ENCODE measurements at regions not wholly inside any gene's neighbourhood (a gene's known extent, or its start where the extent isn't known, plus 50 kb on each side); places are given as distances from the start of the nearest gene placed in this dataset.

DNA sequence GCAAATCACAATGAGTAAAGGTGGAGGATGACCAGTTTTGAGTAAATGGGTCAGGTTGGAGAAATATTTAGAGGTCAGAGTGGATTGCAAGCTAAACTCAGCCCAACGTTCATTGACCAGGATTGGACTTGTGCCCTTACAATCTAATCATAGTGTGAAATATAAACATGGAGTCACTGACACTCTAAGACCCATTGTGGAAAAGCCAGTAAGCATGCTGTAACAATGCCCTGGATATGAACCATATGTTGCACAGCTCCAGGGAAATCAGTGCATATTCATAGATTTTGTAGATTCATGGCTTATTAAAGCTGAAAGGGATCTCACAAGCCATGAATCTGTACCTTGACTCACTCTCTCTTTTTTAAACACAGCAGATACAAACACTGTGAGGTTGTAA lies 660.2 kb upstream of the LMCD1 start:
- H3K27me3 ChIP-seq (ENCODE audit: control insufficient read depth, insufficient read depth, low read length), result no peaks in the 10 kb centered on the region
- H3K4me1 ChIP-seq (ENCODE audit: control insufficient read depth, insufficient read depth, low read length), result no peaks in the 10 kb centered on the region
- ATAC-seq, result no peak
- H3K4me3 ChIP-seq (ENCODE audit: low read depth in 2 of 2, low read length in 2 of 2), result no peak overlapping the region
- intact Hi-C loops (cut with micrococcal nuclease; ENCODE audit: unreplicated experiment) (no loop called here), in situ Hi-C loops (cut with HindIII; ENCODE audit: low pct_unique_long_range_greater_than_20kb, low sequenced_read_pairs) (no loop called here)
- ChIA-PET CTCF (no interaction called here), POLR2A (no interaction called here)
- H3K9me3 ChIP-seq (ENCODE audit: control insufficient read depth, insufficient read depth, low read depth, low read length), result no peaks in the 10 kb centered on the region
- no peaks in the 10 kb centered on the region for H3K36me3 ChIP-seq (ENCODE audit: control insufficient read depth, insufficient read depth, low read length)
- no peak for DNase-seq (ENCODE audit: low read depth, low spot score)
- TF ChIP-seq POLR2AphosphoS5 (IDR thresholded peaks at IDR 0.05; ENCODE audit: low read depth, low read length) (no peak), SIN3A (IDR thresholded peaks at IDR 0.05; ENCODE audit: borderline replicate concordance, insufficient read depth, low read depth, low read length) (no peak), TCF7L2 (IDR thresholded peaks at IDR 0.05; ENCODE audit: low read depth, low read length) (no peak)
- TF ChIP-seq, protein P1, sequence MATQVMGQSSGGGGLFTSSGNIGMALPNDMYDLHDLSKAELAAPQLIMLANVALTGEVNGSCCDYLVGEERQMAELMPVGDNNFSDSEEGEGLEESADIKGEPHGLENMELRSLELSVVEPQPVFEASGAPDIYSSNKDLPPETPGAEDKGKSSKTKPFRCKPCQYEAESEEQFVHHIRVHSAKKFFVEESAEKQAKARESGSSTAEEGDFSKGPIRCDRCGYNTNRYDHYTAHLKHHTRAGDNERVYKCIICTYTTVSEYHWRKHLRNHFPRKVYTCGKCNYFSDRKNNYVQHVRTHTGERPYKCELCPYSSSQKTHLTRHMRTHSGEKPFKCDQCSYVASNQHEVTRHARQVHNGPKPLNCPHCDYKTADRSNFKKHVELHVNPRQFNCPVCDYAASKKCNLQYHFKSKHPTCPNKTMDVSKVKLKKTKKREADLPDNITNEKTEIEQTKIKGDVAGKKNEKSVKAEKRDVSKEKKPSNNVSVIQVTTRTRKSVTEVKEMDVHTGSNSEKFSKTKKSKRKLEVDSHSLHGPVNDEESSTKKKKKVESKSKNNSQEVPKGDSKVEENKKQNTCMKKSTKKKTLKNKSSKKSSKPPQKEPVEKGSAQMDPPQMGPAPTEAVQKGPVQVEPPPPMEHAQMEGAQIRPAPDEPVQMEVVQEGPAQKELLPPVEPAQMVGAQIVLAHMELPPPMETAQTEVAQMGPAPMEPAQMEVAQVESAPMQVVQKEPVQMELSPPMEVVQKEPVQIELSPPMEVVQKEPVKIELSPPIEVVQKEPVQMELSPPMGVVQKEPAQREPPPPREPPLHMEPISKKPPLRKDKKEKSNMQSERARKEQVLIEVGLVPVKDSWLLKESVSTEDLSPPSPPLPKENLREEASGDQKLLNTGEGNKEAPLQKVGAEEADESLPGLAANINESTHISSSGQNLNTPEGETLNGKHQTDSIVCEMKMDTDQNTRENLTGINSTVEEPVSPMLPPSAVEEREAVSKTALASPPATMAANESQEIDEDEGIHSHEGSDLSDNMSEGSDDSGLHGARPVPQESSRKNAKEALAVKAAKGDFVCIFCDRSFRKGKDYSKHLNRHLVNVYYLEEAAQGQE (IDR thresholded peaks at IDR 0.05; ENCODE audit: insufficient read depth in 1 of 2, low read depth in 2 of 2, low read length in 1 of 2), result no peak
- TF ChIP-seq, protein P2, sequence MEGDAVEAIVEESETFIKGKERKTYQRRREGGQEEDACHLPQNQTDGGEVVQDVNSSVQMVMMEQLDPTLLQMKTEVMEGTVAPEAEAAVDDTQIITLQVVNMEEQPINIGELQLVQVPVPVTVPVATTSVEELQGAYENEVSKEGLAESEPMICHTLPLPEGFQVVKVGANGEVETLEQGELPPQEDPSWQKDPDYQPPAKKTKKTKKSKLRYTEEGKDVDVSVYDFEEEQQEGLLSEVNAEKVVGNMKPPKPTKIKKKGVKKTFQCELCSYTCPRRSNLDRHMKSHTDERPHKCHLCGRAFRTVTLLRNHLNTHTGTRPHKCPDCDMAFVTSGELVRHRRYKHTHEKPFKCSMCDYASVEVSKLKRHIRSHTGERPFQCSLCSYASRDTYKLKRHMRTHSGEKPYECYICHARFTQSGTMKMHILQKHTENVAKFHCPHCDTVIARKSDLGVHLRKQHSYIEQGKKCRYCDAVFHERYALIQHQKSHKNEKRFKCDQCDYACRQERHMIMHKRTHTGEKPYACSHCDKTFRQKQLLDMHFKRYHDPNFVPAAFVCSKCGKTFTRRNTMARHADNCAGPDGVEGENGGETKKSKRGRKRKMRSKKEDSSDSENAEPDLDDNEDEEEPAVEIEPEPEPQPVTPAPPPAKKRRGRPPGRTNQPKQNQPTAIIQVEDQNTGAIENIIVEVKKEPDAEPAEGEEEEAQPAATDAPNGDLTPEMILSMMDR (IDR thresholded peaks at IDR 0.05), result no peak
- H3K27ac ChIP-seq (ENCODE audit: low read length), result no peak overlapping the region
- BruUV-seq (replicated peaks), result no TSS peak

DNA sequence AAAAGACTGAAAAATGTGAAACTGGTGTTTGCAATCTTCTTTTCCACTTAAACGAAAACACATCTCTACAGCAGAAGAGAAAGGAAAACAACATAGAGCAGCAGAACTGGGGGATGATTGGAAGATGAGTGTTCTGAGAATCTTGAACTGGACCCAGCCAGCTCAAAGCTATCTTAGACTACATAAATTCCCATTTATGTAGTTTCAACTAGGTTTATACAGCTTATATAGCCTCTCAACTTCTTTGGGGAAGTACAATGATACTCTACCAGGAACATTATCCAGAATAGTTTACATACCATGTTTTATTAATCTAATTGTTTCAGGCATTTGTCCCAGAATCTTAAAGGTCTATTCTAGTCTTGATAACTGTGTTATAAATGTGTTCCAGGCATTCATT lies 658.2 kb upstream of the LMCD1 start:
- POLR2A ChIA-PET, result no interaction called here
- DNase-seq (ENCODE audit: low read depth, low spot score) (no peak), ATAC-seq (no peak)
- in situ Hi-C loops (cut with HindIII; ENCODE audit: low pct_unique_long_range_greater_than_20kb, low sequenced_read_pairs) (no loop called here), intact Hi-C loops (cut with micrococcal nuclease; ENCODE audit: unreplicated experiment) (no loop called here)
- no peaks in the 10 kb centered on the region for H3K36me3 ChIP-seq (ENCODE audit: control insufficient read depth, insufficient read depth, low read length)
- H3K4me3 ChIP-seq (ENCODE audit: low read depth in 2 of 2, low read length in 2 of 2), result no peak overlapping the region
- BruUV-seq (replicated peaks), result no TSS peak
- no peaks in the 10 kb centered on the region for H3K4me1 ChIP-seq (ENCODE audit: control insufficient read depth, insufficient read depth, low read length)
- CTCF ChIA-PET, result no interaction called here
- H3K9me3 ChIP-seq (ENCODE audit: control insufficient read depth, insufficient read depth, low read depth, low read length), result no peaks in the 10 kb centered on the region
- TF ChIP-seq TCF7L2 (IDR thresholded peaks at IDR 0.05; ENCODE audit: low read depth, low read length) (no peak), POLR2AphosphoS5 (IDR thresholded peaks at IDR 0.05; ENCODE audit: low read depth, low read length) (no peak), SIN3A (IDR thresholded peaks at IDR 0.05; ENCODE audit: borderline replicate concordance, insufficient read depth, low read depth, low read length) (no peak)
- TF ChIP-seq, protein P2 (IDR thresholded peaks at IDR 0.05), result no peak
- TF ChIP-seq, protein P1 (IDR thresholded peaks at IDR 0.05; ENCODE audit: insufficient read depth in 1 of 2, low read depth in 2 of 2, low read length in 1 of 2), result no peak
- H3K27ac ChIP-seq (ENCODE audit: low read length), result no peak overlapping the region
- H3K27me3 ChIP-seq (ENCODE audit: control insufficient read depth, insufficient read depth, low read length), result no peaks in the 10 kb centered on the region
